Putamen (tissue), 1 donor: ENCODE measurements at regions not wholly inside any gene's neighbourhood (a gene's known extent, or its start where the extent isn't known, plus 50 kb on each side); places are given as distances from the start of the nearest gene placed in this dataset.

Experiments
- DNase-seq: peaks from one replicate; pipeline ENCODE4 v3.0.0-alpha.2; 2016; ENCODE audit warnings: low spot score

DNA sequence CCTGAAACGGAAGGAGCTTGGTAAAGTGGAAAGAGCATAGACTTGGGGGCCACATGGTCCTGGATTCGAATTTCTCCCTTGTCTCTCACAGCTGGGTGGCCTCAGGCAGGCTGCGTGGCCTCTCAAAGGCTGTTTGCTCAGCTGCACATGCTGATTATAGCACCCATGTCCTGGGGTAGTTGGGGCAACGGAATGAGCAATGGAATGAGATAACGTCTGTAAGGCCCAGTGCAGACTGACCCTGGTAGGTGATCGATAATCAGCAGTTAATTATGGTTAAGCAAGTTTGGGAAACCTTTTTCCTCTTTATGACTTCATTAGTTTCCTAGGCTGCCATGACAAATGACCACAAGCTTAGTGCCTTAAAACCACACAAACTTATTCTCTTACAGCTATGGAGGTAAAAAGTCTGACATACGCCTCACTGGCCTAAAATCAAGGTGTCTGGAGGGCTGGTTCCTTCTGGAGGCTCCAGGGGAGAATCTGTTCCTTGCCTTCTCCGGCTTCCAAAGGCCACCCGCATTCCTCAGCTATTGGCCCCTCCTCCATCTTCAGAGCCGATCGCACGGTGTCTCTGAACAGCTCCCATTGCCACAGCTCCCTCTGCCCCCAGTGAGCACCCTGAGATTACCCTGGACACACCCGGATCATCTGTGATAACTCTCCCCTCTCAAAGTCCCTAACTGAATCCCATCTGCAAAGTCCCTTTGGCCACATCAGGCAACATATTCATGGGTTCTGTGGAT is 294.9 kb upstream of the FOXF1 start:
- no peak for DNase-seq

DNA sequence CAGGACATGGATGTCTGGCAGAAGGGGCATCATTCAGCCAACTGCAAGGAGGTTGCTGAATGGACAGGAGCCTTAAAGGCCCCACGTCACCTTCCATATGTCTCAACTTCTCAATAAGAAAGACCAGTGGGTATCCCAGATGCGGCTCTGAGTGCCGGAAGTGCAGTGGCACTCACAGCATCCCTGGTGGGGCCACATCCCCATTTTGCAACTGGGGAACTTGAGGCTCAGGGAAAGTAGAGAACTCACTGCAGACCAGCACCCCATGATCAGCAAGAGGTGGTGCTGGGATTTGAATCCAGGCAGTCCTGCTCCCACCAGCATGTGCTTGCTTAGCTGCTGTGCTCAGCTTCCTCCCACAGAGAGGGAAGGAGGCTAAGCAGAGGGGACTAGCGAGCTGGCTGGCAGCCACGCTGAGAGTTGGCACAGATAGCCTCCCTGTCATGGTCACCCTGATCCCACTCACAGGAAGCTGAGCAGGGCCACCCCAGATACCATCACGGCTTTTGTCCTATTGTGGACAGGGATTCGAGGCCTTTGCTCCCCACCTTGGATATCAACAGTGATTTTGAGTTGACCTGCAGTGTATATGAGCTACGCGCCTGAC is 294.2 kb upstream of the FOXF1 start:
- DNase-seq: no peak

GRCh38 chr16:86216591-86216990 is 293.7 kb upstream of the FOXF1 start:
- no peak for DNase-seq

DNA sequence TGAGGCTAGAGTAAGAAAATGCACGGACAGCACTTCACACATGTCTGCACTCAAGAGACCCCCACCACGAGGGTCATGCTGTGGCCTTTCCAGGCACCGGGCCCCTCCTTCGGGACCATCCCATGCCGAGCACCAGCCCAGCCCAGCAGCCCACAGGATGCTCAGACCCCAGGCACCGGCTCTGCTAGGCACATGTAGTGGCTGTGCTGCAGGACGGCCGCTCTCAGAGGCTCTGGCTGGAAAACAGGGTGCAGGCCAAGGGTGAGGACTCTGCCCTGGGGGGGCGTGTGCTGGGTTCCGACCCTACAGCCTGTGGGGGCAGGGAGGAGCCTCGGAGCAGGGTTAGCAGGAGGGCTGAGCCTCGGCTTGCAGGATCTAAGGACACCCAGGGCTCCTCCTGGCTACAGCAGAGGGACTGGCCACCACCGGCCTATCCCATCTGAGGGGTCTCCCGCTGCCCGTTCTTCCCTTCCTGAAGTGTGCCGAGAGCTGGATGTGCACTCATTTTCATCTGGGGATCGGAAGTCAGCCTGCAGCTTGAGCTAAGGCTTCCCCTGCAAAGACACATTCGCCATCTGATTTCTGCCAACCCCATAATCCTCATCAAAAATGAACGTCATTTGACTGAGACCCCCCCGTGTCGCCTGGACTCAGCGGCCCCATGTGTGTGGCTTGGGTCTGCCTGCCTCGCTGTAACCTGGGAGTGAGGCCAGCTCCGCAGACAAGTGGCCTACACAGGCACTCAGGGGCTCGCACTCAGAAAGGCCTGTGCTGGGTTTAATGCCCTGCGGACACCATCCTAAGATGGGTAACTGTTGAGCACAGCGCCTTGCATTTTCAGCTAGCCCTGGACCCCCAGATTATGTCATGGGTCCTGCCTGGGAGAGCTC is 293.1 kb upstream of the FOXF1 start:
- DNase-seq: no peak

DNA sequence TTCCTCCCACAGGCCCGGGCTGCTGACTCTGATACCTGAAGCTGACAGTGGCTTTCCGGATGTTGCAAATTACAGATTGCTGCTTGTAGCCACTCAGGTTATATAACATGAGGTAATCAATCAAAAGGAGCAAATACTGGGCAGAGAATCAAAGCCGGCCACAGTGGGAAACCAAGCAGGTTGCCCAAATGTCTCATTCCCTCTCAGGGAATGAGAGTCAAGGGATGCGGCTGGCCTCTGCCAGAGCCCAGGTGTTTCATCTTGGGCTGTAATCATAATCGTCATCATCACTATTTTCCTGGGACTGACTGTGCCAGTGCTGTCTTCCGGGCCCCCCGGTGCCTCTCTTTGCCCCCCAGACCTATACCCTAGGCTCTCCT is 292.4 kb upstream of the FOXF1 start:
- no peak for DNase-seq

GRCh38 chr16:86218479-86219170 is 291.7 kb upstream of the FOXF1 start:
- no peak for DNase-seq

DNA sequence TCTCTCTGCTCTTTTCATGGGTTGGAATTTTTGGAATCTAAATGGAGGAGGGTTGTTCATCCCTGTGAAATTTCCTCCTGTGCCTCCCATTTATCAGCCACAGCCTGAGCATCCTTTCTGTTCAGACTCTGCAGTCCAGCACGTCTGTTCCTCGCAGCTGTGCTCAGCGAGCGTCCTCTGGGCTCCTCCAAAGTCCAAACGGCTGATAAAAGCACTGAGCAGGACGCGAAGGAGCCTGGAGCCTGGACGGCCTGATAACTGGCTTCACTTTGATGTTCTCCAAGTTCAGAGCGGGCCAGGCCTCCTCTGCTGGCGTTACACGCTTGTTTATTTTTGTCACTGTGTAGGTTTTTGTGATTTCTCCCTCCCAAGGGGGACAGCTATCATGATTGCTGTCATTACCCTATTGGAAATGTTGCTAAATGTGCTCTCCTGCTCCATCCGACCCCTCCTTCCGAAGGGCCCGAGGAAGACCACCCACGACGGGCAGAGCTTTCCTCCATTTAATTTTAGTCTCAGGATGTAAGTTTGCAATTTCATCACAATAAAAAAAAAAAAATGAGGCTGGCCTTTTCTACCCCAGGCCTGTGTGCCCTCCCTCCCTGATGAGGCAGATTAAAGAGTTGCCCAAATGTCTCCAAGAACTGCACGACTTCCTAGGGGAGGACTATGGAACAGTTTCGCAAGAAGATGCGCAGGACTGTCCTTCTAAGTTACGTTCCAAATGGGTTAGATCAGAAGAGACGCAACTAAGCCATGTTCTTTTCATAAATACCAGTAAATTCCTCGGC is 290.5 kb upstream of the FOXF1 start:
- DNase-seq: no peak

DNA sequence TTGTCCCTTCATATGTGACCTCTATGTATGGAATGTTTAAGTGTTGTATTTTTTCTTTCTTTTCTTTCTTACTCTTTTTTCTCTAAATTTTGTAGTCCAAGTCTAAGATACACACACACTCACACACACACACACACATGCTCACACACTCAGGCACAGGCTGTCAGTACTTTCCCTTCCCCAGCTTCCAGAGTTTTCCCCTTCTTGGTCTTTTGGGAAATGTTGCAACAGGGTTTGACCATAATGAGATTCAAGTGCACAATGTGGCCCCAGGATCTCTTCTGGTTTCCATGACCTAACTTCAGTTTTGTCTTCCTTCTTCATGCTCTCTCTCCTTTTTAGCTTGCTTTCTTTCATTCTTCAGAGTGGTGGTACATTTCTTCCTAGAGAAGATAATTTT is 289.8 kb upstream of the FOXF1 start:
- no peak for DNase-seq

GRCh38 chr16:86221085-86221484 is 289.2 kb upstream of the FOXF1 start:
- no peak for DNase-seq

- DNase-seq: no peak
Observed at GRCh38 chr16:86222547-86222946, 287.8 kb upstream of the FOXF1 start.

- no peak for DNase-seq
Observed at GRCh38 chr16:86222965-86223551, 287.3 kb upstream of the FOXF1 start.

- no peak for DNase-seq
Observed at GRCh38 chr16:86224126-86224525, 286.2 kb upstream of the FOXF1 start.

GRCh38 chr16:86224629-86225028 is 285.7 kb upstream of the FOXF1 start:
- no peak for DNase-seq

GRCh38 chr16:86225905-86226371 is 284.4 kb upstream of the FOXF1 start:
- DNase-seq: no peak

DNA sequence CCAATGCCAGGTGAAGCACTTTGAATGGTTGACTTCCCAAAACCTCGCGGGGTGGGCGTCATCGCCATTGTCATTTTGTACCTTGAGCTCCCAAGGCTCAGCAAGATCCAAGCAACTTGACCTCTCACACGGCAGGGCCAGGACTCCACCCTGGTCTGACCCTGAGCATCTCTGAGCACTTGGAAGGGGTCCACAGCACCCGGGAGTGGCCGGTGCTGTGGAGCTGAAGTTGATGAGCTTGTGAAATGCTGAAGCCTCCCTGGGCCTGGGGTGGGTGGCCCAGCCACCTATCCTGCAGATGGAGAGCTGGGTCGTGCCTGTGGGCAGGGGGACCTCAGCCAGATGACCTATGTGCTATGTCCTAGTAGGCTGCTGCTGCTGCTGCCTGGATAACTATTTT is 283.3 kb upstream of the FOXF1 start:
- no peak for DNase-seq

GRCh38 chr16:86227801-86228200 is 282.5 kb upstream of the FOXF1 start:
- DNase-seq: no peak

GRCh38 chr16:86228713-86229112 is 281.6 kb upstream of the FOXF1 start:
- DNase-seq: no peak

GRCh38 chr16:86229283-86229682 is 281.0 kb upstream of the FOXF1 start:
- no peak for DNase-seq

DNA sequence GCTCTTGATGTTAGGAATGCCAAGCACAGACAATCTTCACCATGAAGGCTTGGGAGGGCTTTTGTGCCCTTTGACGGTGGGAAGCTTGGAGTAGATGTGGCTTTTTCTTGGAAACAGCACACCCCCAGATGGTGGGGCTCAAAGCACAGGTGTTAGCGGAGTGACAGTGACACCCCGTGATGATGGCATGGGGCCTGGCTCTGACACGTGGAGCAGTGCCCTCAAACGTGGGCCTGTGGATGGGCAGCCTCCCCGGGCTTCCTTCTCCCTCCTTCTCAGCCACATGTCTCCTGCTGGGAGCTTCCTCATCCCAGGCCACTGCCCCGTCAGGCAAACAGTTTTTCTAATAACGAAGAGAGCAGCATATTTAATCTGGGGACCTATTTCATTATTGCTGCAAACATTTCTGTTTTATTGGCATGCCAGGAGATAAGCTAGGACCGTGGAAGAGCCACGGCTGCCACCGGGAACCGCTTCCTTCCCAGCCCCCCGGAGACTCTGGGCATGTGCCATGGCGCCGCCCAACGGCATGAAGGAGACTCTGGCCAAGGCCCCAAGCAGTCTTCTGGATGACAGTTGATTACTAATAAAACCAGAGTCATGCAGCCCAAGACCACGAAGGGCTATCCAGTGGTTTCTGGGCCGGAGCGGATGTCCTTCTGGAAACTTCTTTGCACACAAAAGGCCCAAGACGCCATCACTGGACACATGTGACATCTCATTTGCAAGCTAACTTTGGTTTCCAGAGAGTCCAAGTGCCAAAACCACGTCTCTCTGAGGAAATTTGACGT is 280.3 kb upstream of the FOXF1 start:
- DNase-seq: no peak

DNA sequence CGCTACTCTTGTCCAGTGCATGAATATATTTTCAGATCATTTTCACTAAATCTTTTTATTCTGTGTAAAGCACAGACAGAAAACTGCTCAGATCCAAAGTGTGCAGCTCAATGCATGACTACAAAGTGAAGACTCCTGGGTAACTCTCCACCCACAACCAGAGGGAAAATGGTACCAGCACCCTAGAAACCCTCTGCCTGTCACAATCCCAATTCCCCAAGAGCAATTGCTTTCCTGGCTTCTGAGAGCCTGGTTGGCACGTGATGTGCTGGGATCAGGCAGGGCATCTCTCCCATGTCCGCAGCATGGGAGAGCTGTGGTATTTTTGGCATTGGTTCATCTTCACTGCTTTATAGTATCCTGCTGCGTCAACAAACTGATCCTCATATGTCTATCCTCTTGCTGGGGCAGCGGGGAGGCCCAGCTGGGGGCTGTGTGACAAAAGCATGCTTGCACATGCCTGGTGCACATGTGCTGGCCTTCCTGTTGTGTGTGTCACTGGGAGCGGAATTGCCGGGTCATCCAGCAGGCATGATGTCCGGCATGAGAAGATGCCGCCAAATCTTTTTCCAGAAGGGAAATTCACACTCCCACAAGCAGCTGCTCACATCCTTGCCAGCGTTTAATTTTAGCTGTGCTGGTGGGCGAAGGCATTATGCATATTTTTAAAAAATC is 278.9 kb upstream of the FOXF1 start:
- DNase-seq: peak; percentile 64
